GM21529 (cell line): ENCODE measurements at regions not wholly inside any gene's neighbourhood (a gene's known extent, or its start where the extent isn't known, plus 50 kb on each side); places are given as distances from the start of the nearest gene placed in this dataset.
"Not testable (repeated sequence)": the region's sequence is repeated elsewhere in the genome, so short reads cannot be mapped to it uniquely, and the experiment has no call there.

Experiments used
- ATAC-seq: cut with Tn5 transposase; IDR thresholded peaks from one replicate; pipeline ENCODE4 v1.9.1; 2021; ENCODE audit not compliant: unreplicated experiment

DNA sequence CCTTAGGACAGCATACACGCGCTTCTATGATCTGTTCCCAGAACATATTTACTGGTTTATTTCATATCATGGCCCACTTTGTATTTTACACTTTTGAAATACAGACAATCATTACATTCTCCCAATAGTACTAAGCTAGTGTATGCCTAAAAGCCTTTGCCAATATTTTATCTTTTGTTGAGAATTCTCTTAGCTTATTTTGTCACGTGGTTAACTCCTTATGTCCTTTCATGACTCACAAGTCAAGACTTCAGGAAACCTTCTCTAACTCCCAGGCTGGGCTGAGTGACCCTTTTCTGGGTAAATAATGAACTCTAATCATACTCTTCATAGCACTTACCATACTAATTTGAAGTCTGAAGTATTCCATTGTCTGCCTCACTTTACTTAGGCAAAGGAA is 444.8 kb downstream of the ZNF33B start:
- ATAC-seq, result not testable (repeated sequence)

DNA sequence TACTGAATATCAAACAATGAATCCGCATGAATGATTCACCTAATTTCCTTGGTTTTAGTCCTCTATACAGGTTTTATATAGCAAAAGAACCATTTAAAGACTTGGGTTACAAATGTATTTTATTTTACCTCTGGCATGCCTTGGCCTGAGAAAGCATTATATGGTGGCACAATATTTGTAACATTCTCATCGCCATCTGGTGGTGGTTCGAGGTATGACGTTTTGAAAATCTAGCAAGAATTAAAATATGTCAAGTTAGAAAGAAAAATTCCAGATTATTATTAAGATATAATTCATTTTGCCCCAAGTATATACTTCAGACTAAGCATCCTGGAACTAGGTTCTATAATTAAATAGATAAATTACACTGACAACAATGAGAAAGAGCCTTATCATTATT is 445.9 kb downstream of the ZNF33B start:
- ATAC-seq, result not testable (repeated sequence)

DNA sequence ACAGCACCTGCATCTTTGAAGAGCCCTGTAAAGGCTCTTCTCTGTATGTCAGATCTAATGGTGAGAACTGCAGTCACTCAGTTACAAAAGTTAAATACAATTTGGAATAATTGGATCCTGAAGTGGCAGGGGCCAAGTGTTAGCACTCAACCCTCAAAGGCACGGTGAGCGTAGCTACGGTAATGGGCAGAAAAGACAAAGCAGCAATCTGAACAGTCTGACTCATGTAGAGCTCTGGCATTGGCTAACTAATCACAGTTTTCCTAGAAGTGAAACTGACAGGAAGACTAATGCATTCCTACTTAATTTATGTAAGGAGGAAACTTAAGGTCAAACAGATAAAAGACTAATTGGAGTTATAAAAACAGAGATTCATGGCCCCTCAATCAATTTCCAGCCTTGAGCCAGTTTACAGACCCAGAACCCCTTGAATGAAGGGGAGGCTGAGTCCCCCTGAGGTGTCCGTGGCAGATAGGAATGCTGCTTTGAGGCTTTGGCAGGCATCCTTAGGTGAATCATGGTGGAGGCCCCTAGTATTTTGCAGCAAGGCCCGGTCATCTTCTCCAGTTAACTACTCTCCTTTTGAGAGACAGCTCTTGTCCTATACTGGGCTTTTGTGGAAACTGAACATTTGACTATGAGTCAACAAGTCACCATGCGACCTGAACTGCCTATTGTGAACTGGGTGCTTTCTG is 450.7 kb downstream of the ZNF33B start:
- ATAC-seq, result not testable (repeated sequence)

DNA sequence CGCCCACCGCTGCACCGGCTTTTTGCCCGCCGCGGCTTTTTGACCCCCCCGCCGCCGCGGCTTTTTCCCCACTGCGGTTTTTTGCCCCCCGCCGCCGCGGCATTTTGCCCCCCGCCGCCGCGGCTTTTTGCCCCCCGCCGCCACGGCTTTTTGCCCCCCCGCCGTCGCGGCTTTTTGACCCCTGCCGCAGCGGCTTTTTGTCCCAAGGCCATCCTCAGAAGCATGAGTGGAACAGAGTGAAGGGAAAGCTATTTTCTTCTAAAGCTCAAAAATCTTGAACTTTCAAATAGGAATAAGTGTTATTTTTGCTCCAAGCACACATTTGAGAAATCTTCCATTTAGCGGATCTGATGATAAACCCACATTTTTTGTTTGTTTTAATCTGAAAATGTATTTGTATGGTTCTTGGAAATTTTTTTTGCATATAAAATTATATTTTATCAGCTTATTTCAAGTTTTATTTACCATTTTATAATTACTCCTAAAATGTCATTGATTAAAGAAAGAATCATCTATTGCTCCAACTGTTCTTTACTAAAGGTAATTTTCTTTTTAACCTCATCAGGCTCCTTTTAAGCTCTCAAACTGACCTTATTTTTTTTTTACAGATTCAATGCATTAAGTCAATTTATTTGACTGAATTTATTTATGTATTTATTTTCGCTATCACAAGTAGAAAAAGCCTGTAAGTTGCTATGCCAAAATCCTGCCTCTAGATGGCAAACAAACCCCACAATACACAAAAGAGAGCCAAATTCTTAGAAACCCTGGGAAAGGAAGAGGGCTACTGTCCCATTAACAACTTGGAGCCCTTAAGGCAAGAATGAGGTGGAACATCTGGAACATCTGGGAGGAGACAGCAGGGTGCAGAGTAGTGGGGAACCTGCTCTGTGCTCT is 460.3 kb downstream of the ZNF33B start:
- not testable (repeated sequence) for ATAC-seq

DNA sequence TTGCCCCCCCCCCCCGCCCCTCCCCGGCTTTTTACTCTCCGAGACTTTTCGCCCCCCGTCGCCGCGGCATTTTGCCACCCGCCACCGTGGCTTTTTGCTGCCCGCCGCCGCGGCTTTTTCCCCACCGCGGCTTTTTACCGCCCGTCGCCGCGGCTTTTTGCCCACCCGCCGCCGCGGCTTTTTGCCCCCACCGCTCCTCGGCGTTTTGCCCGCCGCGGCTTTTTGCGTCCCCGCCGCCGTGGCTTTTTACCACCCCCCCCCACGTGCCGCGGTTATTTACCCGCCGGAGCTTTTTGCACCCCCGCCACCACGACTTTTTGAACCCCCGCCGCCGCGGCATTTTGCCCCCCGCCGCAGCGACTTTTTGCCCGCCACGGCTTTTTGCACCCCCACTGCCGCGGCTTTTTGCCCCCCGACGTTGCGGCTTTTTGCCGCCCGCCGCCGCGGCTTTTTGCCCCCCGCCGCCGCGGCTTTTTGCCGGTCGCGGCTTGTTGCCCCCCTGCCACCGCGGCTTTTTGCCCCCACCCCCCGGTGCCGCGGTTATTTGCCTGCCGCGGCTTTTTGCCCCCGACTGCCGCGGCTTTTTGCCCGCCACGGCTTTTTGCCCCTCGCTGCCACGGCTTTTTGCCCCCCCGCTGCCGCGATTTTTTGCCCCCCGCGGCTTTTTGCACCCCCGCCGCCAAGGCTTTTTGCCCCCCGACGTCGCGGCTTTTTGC is 461.1 kb downstream of the ZNF33B start:
- no peak for ATAC-seq

DNA sequence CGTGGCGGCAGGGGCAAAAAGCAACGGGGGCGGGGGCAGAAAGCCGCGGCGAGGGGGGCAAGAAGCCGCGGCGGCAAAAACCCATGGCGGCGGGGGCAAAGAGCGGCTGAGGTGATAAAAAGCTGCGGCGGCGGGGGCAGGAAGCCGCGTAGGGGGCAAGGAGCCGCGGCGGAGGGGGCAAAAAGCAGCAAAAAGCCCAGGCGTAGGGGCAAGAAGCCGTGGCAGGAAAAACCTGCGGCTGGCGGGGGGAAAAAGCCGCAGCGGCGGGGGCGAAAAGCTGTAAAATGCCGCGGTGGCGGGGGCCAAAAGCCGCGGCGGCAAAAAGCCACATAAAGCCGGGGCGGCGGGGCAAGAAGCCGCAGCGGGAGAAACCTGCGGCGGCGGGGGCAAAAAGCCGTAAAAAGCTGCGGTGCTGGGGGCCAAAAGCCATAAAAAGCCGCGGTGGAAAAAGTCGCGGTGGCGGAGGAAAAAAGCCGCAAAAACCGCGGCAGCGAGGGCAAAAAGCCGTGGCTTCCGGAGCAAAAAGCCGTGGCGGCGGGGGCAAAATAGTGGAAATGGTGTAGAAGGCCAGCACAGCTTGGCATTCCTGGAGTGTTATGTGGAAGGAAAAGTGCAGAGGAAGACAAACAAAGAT is 487.8 kb downstream of the ZNF33B start:
- ATAC-seq, result no peak

DNA sequence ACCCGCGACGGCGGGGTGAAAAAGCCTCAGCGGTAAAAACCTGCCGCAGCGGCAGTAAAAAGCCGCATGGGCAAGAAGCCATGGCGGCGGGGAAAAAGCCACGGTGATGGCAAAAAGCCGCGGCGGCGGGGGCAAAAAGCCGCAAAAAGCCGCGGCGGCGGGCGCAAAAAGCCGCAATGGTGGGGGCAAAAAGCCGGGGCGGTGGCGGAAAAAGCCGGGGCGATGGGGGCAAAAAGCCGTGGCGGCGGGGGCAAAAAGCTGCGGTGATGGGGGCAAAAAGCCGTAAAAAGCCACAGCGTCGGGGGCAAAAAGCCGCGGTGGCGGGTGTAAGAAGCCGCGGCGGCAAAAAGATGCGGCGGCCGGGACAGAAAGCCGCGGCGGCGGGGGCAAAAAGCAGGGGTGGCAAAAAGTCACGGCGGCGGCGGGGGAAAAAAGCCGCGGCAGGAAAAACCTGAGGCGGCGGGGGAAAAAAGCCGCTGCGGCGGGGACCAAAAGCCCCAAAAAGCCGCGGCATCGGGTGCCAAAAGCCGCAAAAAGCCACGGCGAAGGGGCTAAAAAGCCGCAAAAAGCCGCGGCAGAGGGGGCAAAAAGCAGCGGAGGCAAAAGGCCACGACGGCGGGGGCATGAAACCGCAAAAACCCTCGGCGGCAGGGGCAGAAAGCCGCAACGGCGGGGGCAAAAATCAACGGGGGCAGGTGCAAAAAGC is 488.5 kb downstream of the ZNF33B start:
- no peak for ATAC-seq

DNA sequence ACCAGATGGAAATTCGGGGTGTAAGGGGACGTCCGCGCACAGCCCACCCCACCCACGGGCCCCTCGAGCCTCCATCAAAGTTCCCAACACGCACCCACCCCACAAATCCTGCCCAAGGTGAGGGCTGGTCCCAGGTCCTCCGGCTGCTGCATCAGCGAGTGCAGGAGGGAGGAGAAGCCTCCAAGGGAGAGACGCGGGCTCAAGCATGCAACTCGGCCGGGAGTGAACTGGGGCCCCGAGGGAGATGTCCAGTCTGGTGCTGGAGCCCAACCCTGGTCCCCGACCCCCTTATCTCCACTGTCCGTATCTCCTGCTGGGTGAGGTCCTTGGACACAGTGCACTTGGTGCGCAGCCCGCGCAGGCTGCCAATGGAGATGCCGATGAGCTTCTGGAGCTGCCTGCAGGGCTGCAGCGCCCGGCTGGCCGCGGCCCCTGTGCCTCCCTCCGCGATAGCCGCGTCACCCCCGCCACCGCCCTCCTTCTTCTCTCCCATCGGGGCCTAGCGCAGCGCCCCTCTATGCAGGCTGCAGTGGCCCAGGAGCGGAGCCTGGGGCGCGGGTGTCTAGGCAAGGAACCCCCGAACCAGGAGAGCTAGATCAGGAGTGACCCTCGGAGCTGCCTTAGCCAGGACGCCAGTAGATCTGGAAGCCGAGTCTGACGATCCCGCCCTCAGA is 489.2 kb downstream of the ZNF33B start:
- no peak for ATAC-seq

DNA sequence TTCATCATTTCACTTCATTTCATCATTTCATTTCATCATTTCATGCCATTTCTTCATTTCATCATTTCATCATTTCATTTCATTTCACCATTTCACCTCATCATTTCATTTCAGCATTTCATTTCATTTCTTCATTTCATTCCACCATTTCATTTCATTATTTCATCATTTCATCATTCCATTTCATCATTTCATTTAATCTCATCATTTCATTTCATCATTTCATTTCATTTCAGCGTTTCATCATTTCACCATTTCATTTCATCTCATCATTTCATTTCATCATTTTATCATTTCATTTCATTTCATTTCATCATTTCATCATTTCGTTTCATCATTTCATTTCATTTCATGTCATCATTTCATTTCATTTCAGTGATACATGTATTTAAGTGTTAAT is 492.2 kb downstream of the ZNF33B start:
- ATAC-seq, result not testable (repeated sequence)

DNA sequence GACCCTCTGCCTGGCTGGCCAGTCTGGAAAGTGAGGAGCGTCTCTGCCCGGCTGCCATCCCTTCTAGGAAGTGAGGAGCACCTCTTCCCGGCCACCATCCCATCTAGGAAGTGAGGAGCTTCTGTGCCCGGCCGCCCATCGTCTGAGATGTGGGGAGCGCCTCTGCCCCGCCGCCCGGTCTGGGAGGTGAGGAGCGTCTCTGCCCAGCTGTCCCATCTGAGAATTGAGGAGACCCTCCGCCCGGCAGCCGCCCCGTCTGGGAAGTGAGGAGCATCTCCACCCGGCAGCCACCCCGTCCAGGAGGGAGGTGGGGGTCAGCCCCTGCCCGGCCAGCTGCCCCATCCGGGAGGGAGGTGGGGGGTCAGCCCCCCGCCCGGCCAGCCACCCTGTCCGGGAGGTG is 500.3 kb downstream of the ZNF33B start:
- ATAC-seq, result not testable (repeated sequence)

DNA sequence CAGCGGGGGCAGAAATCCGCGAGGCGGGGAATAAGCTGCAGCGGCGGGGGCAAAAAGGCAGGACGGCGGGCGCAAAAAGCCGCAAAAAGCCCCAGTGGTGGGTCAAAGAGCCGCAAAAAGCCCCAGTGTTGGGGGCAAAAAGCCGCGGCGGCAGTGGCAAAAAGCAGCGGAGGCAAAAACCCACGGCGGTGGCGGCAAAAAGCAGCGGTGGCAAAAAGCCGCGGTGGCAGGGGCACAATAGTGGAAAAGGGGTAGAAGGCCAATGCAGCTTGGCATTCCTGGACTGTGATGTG is 525.3 kb downstream of the ZNF33B start:
- no peak for ATAC-seq

DNA sequence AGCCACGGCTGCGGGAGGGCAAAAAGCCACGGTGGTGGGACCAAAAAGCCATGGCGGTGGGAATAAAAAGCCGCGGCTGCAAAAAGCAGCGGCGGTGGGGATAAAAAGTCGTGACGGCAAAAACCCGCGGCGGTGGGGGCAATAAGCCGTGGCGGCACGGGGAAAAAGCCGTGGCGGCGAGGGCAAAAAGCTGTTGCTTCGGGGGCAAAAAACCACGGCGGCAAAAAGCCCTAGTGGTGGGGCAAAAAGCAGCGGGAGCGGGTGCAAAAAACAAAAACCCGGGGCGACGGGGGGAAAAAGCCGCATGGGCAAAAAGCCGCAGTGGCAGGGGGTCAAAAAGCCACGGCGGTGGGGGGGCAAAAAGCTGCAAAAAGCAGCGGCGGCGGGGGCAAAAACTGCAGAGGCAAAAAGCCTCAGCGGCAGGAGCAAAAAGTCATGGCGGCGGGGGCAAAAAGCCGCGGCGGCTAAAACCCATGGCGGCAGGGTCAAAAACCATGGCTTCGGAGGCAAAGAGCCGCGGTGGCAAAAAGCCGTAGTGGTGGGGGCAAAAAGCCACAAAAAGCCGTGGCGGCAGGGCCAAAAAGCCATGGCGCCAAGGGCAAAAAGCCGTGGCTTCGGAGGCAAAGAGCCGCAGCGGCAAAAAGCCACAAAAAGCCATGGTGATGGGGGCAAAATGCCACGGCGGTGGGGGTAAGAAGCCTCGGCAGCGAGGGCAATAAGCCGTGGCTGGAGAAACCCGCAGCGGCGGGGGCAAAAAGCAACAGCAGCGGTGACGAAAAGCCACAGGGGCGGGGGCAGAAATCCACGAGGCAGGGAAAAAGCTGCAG is 525.8 kb downstream of the ZNF33B start:
- no peak for ATAC-seq

DNA sequence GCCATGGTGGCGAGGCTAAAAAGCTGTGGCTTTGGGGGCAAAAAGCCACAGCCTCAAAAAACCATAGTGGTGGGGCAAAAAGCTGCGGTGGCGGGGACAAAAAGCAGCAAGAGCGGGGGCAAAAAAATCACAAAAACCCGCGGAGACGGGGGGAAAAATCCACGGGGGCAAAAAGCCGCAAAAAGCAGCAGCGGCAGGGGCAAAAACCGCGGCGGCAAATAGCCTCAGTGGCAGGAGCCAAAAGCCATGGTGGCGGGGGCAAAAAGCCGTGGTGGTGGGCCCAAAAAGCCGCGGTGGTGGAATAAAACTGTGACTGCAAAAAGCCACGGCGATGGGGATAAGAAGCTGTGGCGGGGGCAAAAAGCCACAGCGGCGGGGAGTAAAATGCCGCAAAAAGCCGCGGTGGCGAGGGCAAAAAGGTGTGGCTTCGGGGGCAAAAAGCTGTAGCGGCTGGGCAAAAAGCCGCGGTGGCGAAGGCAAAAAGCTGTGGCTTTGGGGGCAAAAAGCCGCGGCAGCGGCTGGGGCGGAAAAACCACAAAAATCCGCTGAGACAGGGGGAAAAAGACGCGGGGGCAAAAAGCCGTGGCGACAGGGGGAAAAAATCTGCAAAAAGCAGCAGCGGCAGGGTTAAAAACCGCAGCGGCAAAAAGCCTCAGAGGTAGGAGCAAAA is 526.6 kb downstream of the ZNF33B start:
- no peak for ATAC-seq

DNA sequence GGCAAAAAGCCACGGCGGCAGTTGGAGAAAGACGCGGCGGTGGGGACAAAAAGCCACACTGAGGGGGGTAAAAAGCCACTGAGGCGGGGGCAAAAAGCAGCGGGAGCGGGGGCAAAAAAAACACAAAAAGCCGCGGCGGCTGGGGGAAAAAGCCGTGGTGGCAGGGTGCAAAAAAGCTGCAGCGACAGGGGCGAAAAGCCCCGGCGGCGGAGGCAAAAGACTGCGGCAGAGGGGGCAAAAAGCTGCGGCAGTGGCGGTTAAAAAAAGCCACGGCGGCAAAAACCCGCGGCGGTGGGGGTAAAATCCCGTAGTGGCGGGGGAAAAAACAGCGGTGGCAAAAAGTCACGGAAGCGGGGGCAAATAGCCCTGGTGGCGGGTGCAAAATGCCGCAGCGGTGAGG is 527.3 kb downstream of the ZNF33B start:
- no peak for ATAC-seq
